SK-N-SH (cell line): ENCODE measurements at regions not wholly inside any gene's neighbourhood (a gene's known extent, or its start where the extent isn't known, plus 50 kb on each side); places are given as distances from the start of the nearest gene placed in this dataset.

Experiments used
- CTCF ChIA-PET: fragments of 300-600, 350-600 bp; formaldehyde crosslinking; extraction: SDS; loops from one replicate; lab custom pipeline; 2021; lab: Yijun Ruan, JAX
- POLR2A ChIA-PET: fragments of 350-600 bp; sonication (Branson Sonifier 250); formaldehyde crosslinking; extraction: SDS; loops from one replicate; lab custom pipeline; 2020; ENCODE audit warnings: antibody characterized with exemption, inconsistent platforms; lab: Yijun Ruan, JAX
- DNase-seq: peaks from one replicate; pipeline ENCODE4 v3.0.0; 2012
- H2AFZ ChIP-seq: fragments of 200-600 bp; sonication (generic); 2 replicates; pipeline ENCODE4 v1.8.1; 2016; ENCODE audit warnings: antibody characterized with exemption, mild to moderate bottlenecking, low read depth
- H3F3A ChIP-seq: fragments of 200-600 bp; sonication (generic); replicated peaks from 2 replicates; pipeline ENCODE3; 2016; ENCODE audit warnings: antibody characterized with exemption, mild to moderate bottlenecking; ENCODE audit not compliant: insufficient read depth
- H3K27ac ChIP-seq, 2 experiments: fragments of 200-500 bp in 1 of 2; fragments of 200-600 bp in 1 of 2; sonication (Bioruptor generic) in 1 of 2; sonication (generic), shearing (Covaris generic) in 1 of 2; 2 replicates each; pipeline versions ENCODE4 v1.5.1 to v1.6.1; 2014 to 2016; ENCODE audit warnings: low read depth in 2 of 2, inconsistent platforms in 1 of 2, low read length in 1 of 2, mild to moderate bottlenecking in 1 of 2, mixed read lengths in 1 of 2
- H3K27me3 ChIP-seq: fragments of 200-600 bp; sonication (generic), shearing (Covaris generic); 2 replicates; pipeline ENCODE4 v1.6.1; 2016; ENCODE audit warnings: mixed run types; ENCODE audit not compliant: insufficient read depth
- H3K36me3 ChIP-seq, 2 experiments: fragments of 200-500 bp in 1 of 2; fragments of 200-600 bp in 1 of 2; sonication (Bioruptor generic) in 1 of 2; sonication (generic) in 1 of 2; replicated peaks in 1 of 2; 2 replicates each; pipeline versions ENCODE3 to v1.5.1; 2014 to 2016; ENCODE audit warnings: low read length in 1 of 2, mild to moderate bottlenecking in 1 of 2; ENCODE audit not compliant: insufficient read depth in 2 of 2, control insufficient read depth in 1 of 2
- H3K4me1 ChIP-seq, 2 experiments: fragments of 200-500 bp in 1 of 2; fragments of 200-600 bp in 1 of 2; sonication (Bioruptor generic) in 1 of 2; sonication (generic), shearing (Covaris generic) in 1 of 2; 2 replicates each; pipeline versions ENCODE4 v1.5.1 to v1.6.1; 2014 to 2016; ENCODE audit warnings: low read depth in 1 of 2, low read length in 1 of 2, mixed run types in 1 of 2; ENCODE audit not compliant: insufficient read depth in 2 of 2, control insufficient read depth in 1 of 2
- H3K4me2 ChIP-seq: fragments of 200-600 bp; sonication (generic), shearing (Covaris generic); 2 replicates; pipeline ENCODE4 v1.6.1; 2017; ENCODE audit warnings: mixed run types
- H3K4me3 ChIP-seq, 2 experiments: fragments of 200-500 bp in 1 of 2; fragments of 200-600 bp in 1 of 2; sonication (Bioruptor generic) in 1 of 2; sonication (generic), shearing (Covaris generic) in 1 of 2; 2 replicates each; pipeline versions ENCODE4 v1.5.1 to v1.8.1; 2014 to 2016; ENCODE audit warnings: low read depth in 2 of 2, inconsistent platforms in 1 of 2, low read length in 1 of 2, mild to moderate bottlenecking in 1 of 2, mixed read lengths in 1 of 2, moderate library complexity in 1 of 2
- H3K79me2 ChIP-seq: fragments of 200-600 bp; sonication (generic); 2 replicates; pipeline ENCODE4 v1.8.1; 2017; ENCODE audit warnings: mild to moderate bottlenecking; ENCODE audit not compliant: insufficient read depth
- H3K9ac ChIP-seq: fragments of 200-600 bp; sonication (generic); 2 replicates; pipeline ENCODE4 v1.6.1; 2017; ENCODE audit warnings: mixed run types
- H3K9me2 ChIP-seq: fragments of 200-600 bp; sonication (generic); 2 replicates; pipeline ENCODE4 v1.6.1; 2017; ENCODE audit warnings: mixed run types
- H3K9me3 ChIP-seq: fragments of 200-600 bp; sonication (generic); 2 replicates; pipeline ENCODE4 v1.6.1; 2017; ENCODE audit warnings: mixed run types, mild to moderate bottlenecking, moderate library complexity
- H4K20me1 ChIP-seq: fragments of 200-600 bp; sonication (generic); 2 replicates; pipeline ENCODE4 v1.6.1; 2017; ENCODE audit warnings: mild to moderate bottlenecking, mixed run types; ENCODE audit not compliant: insufficient read depth
- ELF1 ChIP-seq: IDR thresholded peaks from 2 replicates; pipeline ENCODE4 v1.4.0; 2012
- EZH2phosphoT487 ChIP-seq: fragments of 200-600 bp; sonication (generic); IDR thresholded peaks from 2 replicates; pipeline ENCODE4 v1.6.1; 2017; ENCODE audit warnings: low read depth, mixed run types, mild to moderate bottlenecking, antibody characterized with exemption, moderate library complexity, borderline replicate concordance
- MEF2A ChIP-seq: IDR thresholded peaks from 2 replicates; pipeline ENCODE4 v1.4.0; 2012; ENCODE audit warnings: low read depth, borderline replicate concordance
- NFIC ChIP-seq: IDR thresholded peaks from 2 replicates; pipeline ENCODE4 v1.4.0; 2012; ENCODE audit warnings: borderline replicate concordance
- NRF1 ChIP-seq: IDR thresholded peaks from 2 replicates; pipeline ENCODE4 v1.6.1; 2012; ENCODE audit warnings: low read depth, mild to moderate bottlenecking, low read length
- SMC3 ChIP-seq: IDR thresholded peaks from 2 replicates; pipeline ENCODE4 v1.6.1; 2012; ENCODE audit warnings: low read depth, low read length, improper control_type of control experiment
- TAF1 ChIP-seq: IDR thresholded peaks from 2 replicates; pipeline ENCODE4 v1.6.1; 2012; ENCODE audit warnings: low read depth, mild to moderate bottlenecking, low read length, moderate library complexity, borderline replicate concordance
- TCF12 ChIP-seq: IDR thresholded peaks from 2 replicates; pipeline ENCODE4 v1.4.0; 2012
- TEAD4 ChIP-seq: IDR thresholded peaks from 2 replicates; pipeline ENCODE4 v1.4.0; 2012; ENCODE audit warnings: mild to moderate bottlenecking, borderline replicate concordance; ENCODE audit not compliant: insufficient read depth
- USF1 ChIP-seq: IDR thresholded peaks from 2 replicates; pipeline ENCODE4 v1.4.0; 2012; ENCODE audit warnings: low read depth, borderline replicate concordance
- WGBS: methylation state at CpG from one replicate; pipeline ENCODE4 v1.1.6; 2017; ENCODE audit warnings: low lambda C conversion rate; 5-methylcytosine and 5-hydroxymethylcytosine counted together
- TF ChIP-seq, protein P1 (sequence below): fragments of 200-600 bp; sonication (generic); IDR thresholded peaks from 2 replicates; pipeline ENCODE4 v1.6.1; 2017; ENCODE audit warnings: antibody characterized with exemption, mild to moderate bottlenecking, moderate library complexity
- TF ChIP-seq, protein P2 (sequence below): fragments of 150-350 bp; IDR thresholded peaks from 2 replicates; pipeline ENCODE4 v1.6.1; 2016; ENCODE audit warnings: mild to moderate bottlenecking, low read depth, low read length
- TF ChIP-seq, protein P3 (sequence below): fragments of 150-350 bp; IDR thresholded peaks from 2 replicates; pipeline ENCODE4 v1.6.1; 2017; ENCODE audit warnings: antibody characterized with exemption, low read length, low read depth, borderline replicate concordance
- TF ChIP-seq, protein P4 (sequence below): IDR thresholded peaks from 2 replicates; pipeline ENCODE4; 2012

- H3K9me2 ChIP-seq: no peaks in the 10 kb centered on the region
- TF ChIP-seq MEF2A (no peak), NRF1 (no peak), TEAD4 (no peak), USF1 (no peak), TAF1 (no peak)
- TF ChIP-seq, protein P1, sequence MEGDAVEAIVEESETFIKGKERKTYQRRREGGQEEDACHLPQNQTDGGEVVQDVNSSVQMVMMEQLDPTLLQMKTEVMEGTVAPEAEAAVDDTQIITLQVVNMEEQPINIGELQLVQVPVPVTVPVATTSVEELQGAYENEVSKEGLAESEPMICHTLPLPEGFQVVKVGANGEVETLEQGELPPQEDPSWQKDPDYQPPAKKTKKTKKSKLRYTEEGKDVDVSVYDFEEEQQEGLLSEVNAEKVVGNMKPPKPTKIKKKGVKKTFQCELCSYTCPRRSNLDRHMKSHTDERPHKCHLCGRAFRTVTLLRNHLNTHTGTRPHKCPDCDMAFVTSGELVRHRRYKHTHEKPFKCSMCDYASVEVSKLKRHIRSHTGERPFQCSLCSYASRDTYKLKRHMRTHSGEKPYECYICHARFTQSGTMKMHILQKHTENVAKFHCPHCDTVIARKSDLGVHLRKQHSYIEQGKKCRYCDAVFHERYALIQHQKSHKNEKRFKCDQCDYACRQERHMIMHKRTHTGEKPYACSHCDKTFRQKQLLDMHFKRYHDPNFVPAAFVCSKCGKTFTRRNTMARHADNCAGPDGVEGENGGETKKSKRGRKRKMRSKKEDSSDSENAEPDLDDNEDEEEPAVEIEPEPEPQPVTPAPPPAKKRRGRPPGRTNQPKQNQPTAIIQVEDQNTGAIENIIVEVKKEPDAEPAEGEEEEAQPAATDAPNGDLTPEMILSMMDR: peak; percentile 7; the same call in 1 of the 2 replicates
- TF ChIP-seq, protein P2, sequence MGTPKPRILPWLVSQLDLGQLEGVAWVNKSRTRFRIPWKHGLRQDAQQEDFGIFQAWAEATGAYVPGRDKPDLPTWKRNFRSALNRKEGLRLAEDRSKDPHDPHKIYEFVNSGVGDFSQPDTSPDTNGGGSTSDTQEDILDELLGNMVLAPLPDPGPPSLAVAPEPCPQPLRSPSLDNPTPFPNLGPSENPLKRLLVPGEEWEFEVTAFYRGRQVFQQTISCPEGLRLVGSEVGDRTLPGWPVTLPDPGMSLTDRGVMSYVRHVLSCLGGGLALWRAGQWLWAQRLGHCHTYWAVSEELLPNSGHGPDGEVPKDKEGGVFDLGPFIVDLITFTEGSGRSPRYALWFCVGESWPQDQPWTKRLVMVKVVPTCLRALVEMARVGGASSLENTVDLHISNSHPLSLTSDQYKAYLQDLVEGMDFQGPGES: no peak
- TF ChIP-seq, protein P3, sequence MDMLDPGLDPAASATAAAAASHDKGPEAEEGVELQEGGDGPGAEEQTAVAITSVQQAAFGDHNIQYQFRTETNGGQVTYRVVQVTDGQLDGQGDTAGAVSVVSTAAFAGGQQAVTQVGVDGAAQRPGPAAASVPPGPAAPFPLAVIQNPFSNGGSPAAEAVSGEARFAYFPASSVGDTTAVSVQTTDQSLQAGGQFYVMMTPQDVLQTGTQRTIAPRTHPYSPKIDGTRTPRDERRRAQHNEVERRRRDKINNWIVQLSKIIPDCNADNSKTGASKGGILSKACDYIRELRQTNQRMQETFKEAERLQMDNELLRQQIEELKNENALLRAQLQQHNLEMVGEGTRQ: no peak
- TF ChIP-seq, protein P4, sequence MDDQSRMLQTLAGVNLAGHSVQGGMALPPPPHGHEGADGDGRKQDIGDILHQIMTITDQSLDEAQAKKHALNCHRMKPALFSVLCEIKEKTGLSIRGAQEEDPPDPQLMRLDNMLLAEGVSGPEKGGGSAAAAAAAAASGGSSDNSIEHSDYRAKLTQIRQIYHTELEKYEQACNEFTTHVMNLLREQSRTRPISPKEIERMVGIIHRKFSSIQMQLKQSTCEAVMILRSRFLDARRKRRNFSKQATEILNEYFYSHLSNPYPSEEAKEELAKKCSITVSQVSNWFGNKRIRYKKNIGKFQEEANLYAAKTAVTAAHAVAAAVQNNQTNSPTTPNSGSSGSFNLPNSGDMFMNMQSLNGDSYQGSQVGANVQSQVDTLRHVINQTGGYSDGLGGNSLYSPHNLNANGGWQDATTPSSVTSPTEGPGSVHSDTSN: no peak
- H3K79me2 ChIP-seq: no peaks in the 10 kb centered on the region
- no peaks in the 10 kb centered on the region for H3K9me3 ChIP-seq
- ChIA-PET POLR2A (no interaction called here), CTCF (interaction anchor here (0.7 to 0.9 kb wide), 2 partner anchors 10 to 13 kb away, joined by 3 read pairs; no protein-coding TSS in a partner anchor)
- H3K4me1 ChIP-seq: no peaks in the 10 kb centered on the region
- H4K20me1 ChIP-seq: no peaks in the 10 kb centered on the region
- H3K27me3 ChIP-seq: no peaks in the 10 kb centered on the region
- H3K4me3 ChIP-seq: no peak overlapping the region
- H2AFZ ChIP-seq: no peak overlapping the region
- no peak overlapping the region for H3K27ac ChIP-seq
- H3F3A ChIP-seq: no peaks in the 10 kb centered on the region
- H3K9ac ChIP-seq: no peak overlapping the region
- no peak overlapping the region for H3K4me2 ChIP-seq
- DNase-seq: no peak
- H3K36me3 ChIP-seq: no peaks in the 10 kb centered on the region
These were observed 828.6 kb upstream of the GHITM start for GRCh38 chr10:83310688-83311087.

DNA sequence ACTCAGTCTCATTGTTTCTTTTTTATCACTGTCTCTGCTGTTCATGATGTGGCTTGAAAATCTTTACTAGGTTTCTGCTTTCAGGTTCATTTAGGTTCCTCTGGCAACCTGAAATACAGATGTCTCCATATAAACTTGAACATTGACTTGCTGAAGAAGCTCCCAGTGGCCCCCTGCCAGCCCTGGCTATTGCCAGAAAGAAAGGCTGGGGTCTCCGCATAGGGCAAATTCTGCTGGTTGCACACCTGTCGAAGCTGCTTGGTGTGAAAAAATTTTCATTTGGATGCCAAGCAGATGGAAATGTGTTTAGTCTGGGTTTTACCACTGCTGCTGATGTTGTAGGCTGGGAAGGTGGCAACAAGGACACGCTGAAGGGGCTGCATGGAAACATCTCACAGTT lies 826.7 kb upstream of the GHITM start:
- WGBS: 46% methylated on average over 3 of the region's 3 CpGs
- Histone ChIP-seq H4K20me1 (no peaks in the 10 kb centered on the region), H3K27ac (no peak overlapping the region), H3K4me2 (no peak overlapping the region), H3K36me3 (no peaks in the 10 kb centered on the region), H3K4me3 (no peak overlapping the region), H3F3A (no peaks in the 10 kb centered on the region), H3K27me3 (no peaks in the 10 kb centered on the region), H3K79me2 (no peaks in the 10 kb centered on the region), H3K9ac (no peak overlapping the region), H3K9me2 (no peaks in the 10 kb centered on the region), H3K9me3 (no peaks in the 10 kb centered on the region), H2AFZ (no peak overlapping the region), H3K4me1 (no peaks in the 10 kb centered on the region)
- ChIA-PET POLR2A (no interaction called here), CTCF (interaction anchor here (1.6 kb wide), 2 partner anchors 16 to 20 kb away, joined by 3 read pairs; no protein-coding TSS in a partner anchor)
- DNase-seq: no peak
- TF ChIP-seq EZH2phosphoT487 (no peak), TAF1 (no peak), TCF12 (no peak), NFIC (no peak), ELF1 (no peak), SMC3 (no peak)
- TF ChIP-seq, protein P3: no peak
- TF ChIP-seq, protein P4: no peak
